OCI-LY3 (cell line): ENCODE measurements at regions not wholly inside any gene's neighbourhood (a gene's known extent, or its start where the extent isn't known, plus 50 kb on each side); places are given as distances from the start of the nearest gene placed in this dataset.

Experiments used
- H2AFZ ChIP-seq: fragments of 200-600, 300-600 bp; shearing (Covaris generic); 2 replicates; pipeline ENCODE4 v1.6.0; 2014; ENCODE audit warnings: antibody characterized with exemption, low read depth, low read length
- H3K27ac ChIP-seq: fragments of 200-600, 300-600 bp; sonication (generic); 2 replicates; pipeline ENCODE4 v1.5.1; 2014; ENCODE audit warnings: mild to moderate bottlenecking, low read length, moderate library complexity, mixed read lengths
- H3K27me3 ChIP-seq: fragments of 200-600, 300-600 bp; sonication (generic); 2 replicates; pipeline ENCODE4 v1.6.1; 2014; ENCODE audit warnings: low read depth, low read length, mixed read lengths
- H3K36me3 ChIP-seq: fragments of 200-600, 300-600 bp; sonication (generic); replicated peaks from 2 replicates; pipeline ENCODE3; 2014; ENCODE audit warnings: low read depth, low read length, mixed read lengths
- H3K4me1 ChIP-seq: fragments of 300-600, 200-600 bp; sonication (generic); 2 replicates; pipeline ENCODE4 v1.6.1; 2014; ENCODE audit warnings: low read length, mixed read lengths
- H3K4me2 ChIP-seq: fragments of 200-600, 300-600 bp; sonication (generic); 2 replicates; pipeline ENCODE4 v1.6.1; 2014; ENCODE audit warnings: low read length, mixed read lengths
- H3K4me3 ChIP-seq: fragments of 300-600, 200-600 bp; sonication (generic); 2 replicates; pipeline ENCODE4 v1.5.1; 2014; ENCODE audit warnings: antibody characterized with exemption, mild to moderate bottlenecking, low read length, moderate library complexity
- H3K79me2 ChIP-seq: fragments of 300-600, 200-600 bp; shearing (Covaris generic); 2 replicates; pipeline ENCODE4 v1.6.1; 2014; ENCODE audit warnings: mild to moderate bottlenecking, low read length, mixed read lengths
- H3K9ac ChIP-seq: fragments of 300-600, 200-600 bp; shearing (Covaris generic); 2 replicates; pipeline ENCODE4 v1.6.0; 2014; ENCODE audit warnings: mild to moderate bottlenecking, low read length, moderate library complexity
- H3K9me3 ChIP-seq: fragments of 200-600, 300-600 bp; shearing (Covaris generic); 2 replicates; pipeline ENCODE4 v1.6.1; 2014; ENCODE audit warnings: low read length, mixed read lengths; ENCODE audit not compliant: insufficient read depth
- H4K20me1 ChIP-seq: fragments of 200-600, 300-600 bp; sonication (generic); 2 replicates; pipeline ENCODE4 v1.6.1; 2016; ENCODE audit warnings: low read length, mixed read lengths; ENCODE audit not compliant: insufficient read depth
- CTCF ChIP-seq: fragments of 200-600, 300-600 bp; sonication (generic); IDR thresholded peaks from 2 replicates; pipeline ENCODE4 v1.5.1; 2014; ENCODE audit warnings: antibody characterized with exemption, low read length, low read depth
- EZH2phosphoT487 ChIP-seq: fragments of 200-600 bp; shearing (Covaris generic); IDR thresholded peaks from 2 replicates; pipeline ENCODE4 v1.6.1; 2018; ENCODE audit warnings: antibody characterized with exemption, mixed run types, low read depth

- Histone ChIP-seq H3K36me3 (no peaks in the 10 kb centered on the region), H3K27me3 (no peaks in the 10 kb centered on the region), H4K20me1 (no peaks in the 10 kb centered on the region), H3K9ac (no peak overlapping the region), H3K4me3 (no peak overlapping the region), H3K79me2 (no peaks in the 10 kb centered on the region), H3K27ac (no peak overlapping the region), H3K4me1 (peaks cover 20% of the 10 kb centered on the region), H2AFZ (no peak overlapping the region), H3K4me2 (no peak overlapping the region), H3K9me3 (no peaks in the 10 kb centered on the region)
- TF ChIP-seq EZH2phosphoT487 (no peak), CTCF (no peak)
Observed at GRCh38 chr7:116614499-116615262, 57.3 kb upstream of the MET start.

- Histone ChIP-seq H3K4me1 (peaks cover 38% of the 10 kb centered on the region), H3K4me3 (no peak overlapping the region), H3K9ac (no peak overlapping the region), H2AFZ (no peak overlapping the region), H3K27me3 (no peaks in the 10 kb centered on the region), H3K9me3 (peaks cover 7% of the 10 kb centered on the region; the same call in 1 of the 2 replicates), H3K36me3 (peaks cover 14% of the 10 kb centered on the region), H4K20me1 (no peaks in the 10 kb centered on the region), H3K4me2 (no peak overlapping the region), H3K79me2 (no peaks in the 10 kb centered on the region), H3K27ac (no peak overlapping the region)
- no peak for TF ChIP-seq CTCF
- TF ChIP-seq EZH2phosphoT487, result no peak
Observed at GRCh38 chr7:116616555-116617059, 55.4 kb upstream of the MET start.

GRCh38 chr7:116617878-116618277 is 54.1 kb upstream of the MET start:
- Histone ChIP-seq H3K4me2 (peak overlapping the region; percentile 10; the same call in 1 of the 2 replicates), H3K4me3 (no peak overlapping the region), H3K9ac (no peak overlapping the region), H3K9me3 (peaks cover 7% of the 10 kb centered on the region; the same call in 1 of the 2 replicates), H2AFZ (no peak overlapping the region), H3K36me3 (peaks cover 15% of the 10 kb centered on the region), H3K27ac (peak overlapping the region; percentile 20), H3K27me3 (no peaks in the 10 kb centered on the region), H3K4me1 (peaks cover 50% of the 10 kb centered on the region), H4K20me1 (no peaks in the 10 kb centered on the region), H3K79me2 (no peaks in the 10 kb centered on the region)
- no peak for TF ChIP-seq EZH2phosphoT487
- no peak for TF ChIP-seq CTCF

- Histone ChIP-seq H2AFZ (no peak overlapping the region), H3K9ac (no peak overlapping the region), H3K36me3 (peaks cover 15% of the 10 kb centered on the region), H3K27me3 (no peaks in the 10 kb centered on the region), H3K4me2 (peak overlapping the region; percentile 11; the same call in 1 of the 2 replicates), H3K79me2 (no peaks in the 10 kb centered on the region), H3K4me3 (no peak overlapping the region), H3K4me1 (peaks cover 53% of the 10 kb centered on the region), H4K20me1 (no peaks in the 10 kb centered on the region), H3K9me3 (peaks cover 7% of the 10 kb centered on the region; the same call in 1 of the 2 replicates), H3K27ac (peak overlapping the region; percentile 20)
- no peak for TF ChIP-seq EZH2phosphoT487
- no peak for TF ChIP-seq CTCF
Observed at GRCh38 chr7:116618338-116619128, 53.5 kb upstream of the MET start.
